Esophagus squamous epithelium (tissue), 5 donors: ENCODE measurements at regions not wholly inside any gene's neighbourhood (a gene's known extent, or its start where the extent isn't known, plus 50 kb on each side); places are given as distances from the start of the nearest gene placed in this dataset.

Source experiments
- DNase-seq: peaks from one replicate; lab custom pipeline; 2025; lab: John Stamatoyannopoulos, UW
- H3K27ac ChIP-seq, 4 donors: fragments of 200-600 bp; sonication (generic); one replicate each; pipeline ENCODE4 v1.5.1; 2016 to 2019; ENCODE audit warnings: mild to moderate bottlenecking in 1 of 4
- H3K27me3 ChIP-seq, 4 donors: fragments of 200-600 bp; sonication (generic); 1 replicate in 3 of 4; 2 replicates in 1 of 4; pipeline versions ENCODE4 v1.5.1 to v1.6.0; 2017 to 2021; ENCODE audit warnings: antibody characterized with exemption in 1 of 4
- H3K36me3 ChIP-seq, 3 donors: fragments of 200-600 bp; sonication (generic); one replicate each; pipeline ENCODE4 v1.5.1; 2016 to 2019
- H3K4me1 ChIP-seq, 3 donors: fragments of 200-600 bp; sonication (generic); one replicate each; pipeline ENCODE4 v1.5.1; 2017 to 2019
- H3K4me3 ChIP-seq, 4 donors: fragments of 200-600 bp; sonication (generic); 1 replicate in 3 of 4; 2 replicates in 1 of 4; pipeline ENCODE4 v1.5.1; 2016 to 2019; ENCODE audit warnings: mild to moderate bottlenecking in 2 of 4, moderate library complexity in 1 of 4
- H3K9me3 ChIP-seq, 3 donors: fragments of 200-600 bp; sonication (generic); one replicate each; pipeline ENCODE4 v1.5.1; 2016 to 2019
- POLR2A ChIP-seq, 4 donors: fragments of 450-650 bp; IDR thresholded peaks; one replicate each; pipeline ENCODE4 v1.6.1; 2017; ENCODE audit warnings: antibody characterized with exemption in 4 of 4, mild to moderate bottlenecking in 4 of 4, moderate library complexity in 3 of 4
- WGBS, 2 donors: methylation state at CpG; one replicate each; pipeline ENCODE4 v1.1.5; 2018; 5-methylcytosine and 5-hydroxymethylcytosine counted together
- intact Hi-C: fragments of 100-400 bp; cut with DNase I; formaldehyde crosslinking; loops from one replicate; pipeline ENCODE4 v1.15.0; 2022
- TF ChIP-seq, protein P1 (sequence below), 6 experiments: fragments of 450-650 bp in 4 of 6; fragments of 200-600 bp in 2 of 6; sonication (generic) in 2 of 6; IDR thresholded peaks; one replicate each; pipeline ENCODE4 v1.5.1; 2016 to 2019; ENCODE audit warnings: antibody characterized with exemption in 6 of 6, mild to moderate bottlenecking in 4 of 6, moderate library complexity in 4 of 6
- donor health status: DM: yes; HTN: yes; CAD: no.

DNA sequence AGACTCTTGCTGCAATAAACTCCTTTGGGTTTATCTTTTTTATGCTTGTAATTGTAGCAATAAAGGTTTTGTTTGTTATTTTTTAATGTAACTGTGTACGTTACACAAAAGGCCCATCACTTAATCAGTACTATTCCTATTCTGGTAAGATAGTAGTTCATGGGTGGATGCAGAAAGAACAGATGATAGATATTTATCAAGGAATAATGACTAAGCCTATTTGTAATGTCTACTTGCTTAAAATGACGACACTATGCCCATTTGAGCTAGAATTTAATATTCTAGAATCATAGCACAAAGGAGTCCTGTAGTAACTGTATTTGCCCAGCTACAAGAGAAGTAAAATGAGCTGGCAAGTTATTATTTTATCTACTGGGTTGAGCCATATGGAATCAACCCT is 235.4 kb upstream of the DYNLRB2 start:
- intact Hi-C loops = no loop called here
- 69 to 75% methylated on average over 2 of the region's 2 CpGs for WGBS, 2 donors
- H3K36me3 ChIP-seq = no peaks in the 10 kb centered on the region
- H3K4me1 ChIP-seq = no peaks in the 10 kb centered on the region
- no peak overlapping the region for H3K27ac ChIP-seq
- no peak for DNase-seq
- TF ChIP-seq POLR2A (IDR thresholded peaks at IDR 0.05) = no peak
- TF ChIP-seq, protein P1, sequence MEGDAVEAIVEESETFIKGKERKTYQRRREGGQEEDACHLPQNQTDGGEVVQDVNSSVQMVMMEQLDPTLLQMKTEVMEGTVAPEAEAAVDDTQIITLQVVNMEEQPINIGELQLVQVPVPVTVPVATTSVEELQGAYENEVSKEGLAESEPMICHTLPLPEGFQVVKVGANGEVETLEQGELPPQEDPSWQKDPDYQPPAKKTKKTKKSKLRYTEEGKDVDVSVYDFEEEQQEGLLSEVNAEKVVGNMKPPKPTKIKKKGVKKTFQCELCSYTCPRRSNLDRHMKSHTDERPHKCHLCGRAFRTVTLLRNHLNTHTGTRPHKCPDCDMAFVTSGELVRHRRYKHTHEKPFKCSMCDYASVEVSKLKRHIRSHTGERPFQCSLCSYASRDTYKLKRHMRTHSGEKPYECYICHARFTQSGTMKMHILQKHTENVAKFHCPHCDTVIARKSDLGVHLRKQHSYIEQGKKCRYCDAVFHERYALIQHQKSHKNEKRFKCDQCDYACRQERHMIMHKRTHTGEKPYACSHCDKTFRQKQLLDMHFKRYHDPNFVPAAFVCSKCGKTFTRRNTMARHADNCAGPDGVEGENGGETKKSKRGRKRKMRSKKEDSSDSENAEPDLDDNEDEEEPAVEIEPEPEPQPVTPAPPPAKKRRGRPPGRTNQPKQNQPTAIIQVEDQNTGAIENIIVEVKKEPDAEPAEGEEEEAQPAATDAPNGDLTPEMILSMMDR (IDR thresholded peaks at IDR 0.05) = no peak
- H3K9me3 ChIP-seq = no peaks in the 10 kb centered on the region
- no peaks in the 10 kb centered on the region for H3K27me3 ChIP-seq
- no peak overlapping the region for H3K4me3 ChIP-seq

DNA sequence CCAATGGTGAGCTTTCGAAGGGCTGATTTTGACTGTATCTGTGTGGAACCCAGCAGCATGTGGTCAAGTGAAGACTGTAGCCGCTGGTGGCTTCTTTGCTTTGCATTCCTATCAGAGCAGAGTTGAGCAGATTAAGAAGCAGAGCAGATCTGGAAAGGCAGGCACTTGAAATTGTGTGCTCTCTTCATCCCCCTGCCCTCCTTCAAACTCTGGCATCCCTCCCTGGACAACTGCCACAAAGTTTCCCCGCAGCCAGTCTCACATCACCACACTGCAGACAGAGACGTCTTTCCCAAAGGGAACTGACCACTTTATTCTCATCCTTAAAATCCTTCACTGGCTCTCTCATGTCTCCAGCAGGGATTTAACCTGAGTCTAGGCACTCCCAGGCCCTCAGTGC is 237.1 kb upstream of the DYNLRB2 start:
- TF ChIP-seq, protein P1 (IDR thresholded peaks at IDR 0.05) = no peak
- no peak for TF ChIP-seq POLR2A (IDR thresholded peaks at IDR 0.05)
- intact Hi-C loops = no loop called here
- DNase-seq = no peak
- no peaks in the 10 kb centered on the region for H3K4me1 ChIP-seq
- no peak overlapping the region for H3K4me3 ChIP-seq
- no peaks in the 10 kb centered on the region for H3K36me3 ChIP-seq
- H3K9me3 ChIP-seq = no peaks in the 10 kb centered on the region
- no peak overlapping the region for H3K27ac ChIP-seq
- 69 to 79% methylated on average over 3 of the region's 4 CpGs for WGBS, 2 donors
- no peaks in the 10 kb centered on the region for H3K27me3 ChIP-seq

DNA sequence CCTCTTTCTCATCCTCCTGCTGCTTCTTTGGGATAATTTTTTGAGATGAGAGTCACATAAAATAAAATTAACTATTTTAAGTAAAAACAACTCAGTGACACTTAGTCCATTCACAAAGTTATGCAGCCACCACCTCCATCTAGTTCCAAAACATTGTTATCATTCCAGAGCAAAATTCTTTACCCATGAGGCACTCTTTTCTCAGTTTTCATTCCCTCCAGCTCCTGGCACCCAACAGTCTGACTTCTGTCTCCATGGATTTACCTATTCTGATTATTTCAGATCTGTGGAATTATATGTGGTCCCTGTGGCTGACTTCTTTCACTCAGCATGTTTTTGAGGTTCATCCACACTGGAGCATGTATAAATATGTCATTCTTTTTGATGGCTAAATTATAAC is 239.9 kb upstream of the DYNLRB2 start:
- TF ChIP-seq POLR2A (IDR thresholded peaks at IDR 0.05) = no peak
- TF ChIP-seq, protein P1 (IDR thresholded peaks at IDR 0.05) = no peak
- no peak overlapping the region for H3K27ac ChIP-seq
- no peak overlapping the region for H3K4me3 ChIP-seq
- H3K27me3 ChIP-seq = no peaks in the 10 kb centered on the region
- no peaks in the 10 kb centered on the region for H3K9me3 ChIP-seq
- DNase-seq = no peak
- no peaks in the 10 kb centered on the region for H3K36me3 ChIP-seq
- no peaks in the 10 kb centered on the region for H3K4me1 ChIP-seq
- intact Hi-C loops = no loop called here

DNA sequence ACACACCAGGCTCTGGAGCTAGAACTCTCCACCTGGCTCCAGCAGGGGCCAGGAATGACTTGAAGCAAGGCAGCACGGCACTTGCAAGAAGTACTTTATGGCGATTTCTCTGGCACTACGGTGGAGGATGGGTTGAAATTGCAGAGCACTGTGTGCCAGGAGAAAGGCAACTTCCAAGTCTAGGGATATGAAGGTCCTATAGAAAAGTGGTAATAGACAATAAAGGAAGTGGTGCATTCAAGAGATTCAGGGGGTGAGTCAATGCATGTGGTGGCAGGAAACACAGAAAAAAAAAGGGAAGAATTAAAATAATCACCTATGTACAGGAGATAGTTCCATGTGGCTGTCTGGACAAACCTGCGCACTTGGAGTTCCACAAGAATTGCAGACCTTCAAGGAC is 240.3 kb upstream of the DYNLRB2 start:
- TF ChIP-seq, protein P1 (IDR thresholded peaks at IDR 0.05) = no peak
- no peak for TF ChIP-seq POLR2A (IDR thresholded peaks at IDR 0.05)
- WGBS, 2 donors = 77 to 89% methylated on average over 4 of the region's 4 CpGs
- Histone ChIP-seq H3K4me1 (no peaks in the 10 kb centered on the region), H3K27me3 (no peaks in the 10 kb centered on the region), H3K9me3 (no peaks in the 10 kb centered on the region), H3K36me3 (no peaks in the 10 kb centered on the region), H3K4me3 (no peak overlapping the region), H3K27ac (no peak overlapping the region)
- intact Hi-C loops = no loop called here
- no peak for DNase-seq

DNA sequence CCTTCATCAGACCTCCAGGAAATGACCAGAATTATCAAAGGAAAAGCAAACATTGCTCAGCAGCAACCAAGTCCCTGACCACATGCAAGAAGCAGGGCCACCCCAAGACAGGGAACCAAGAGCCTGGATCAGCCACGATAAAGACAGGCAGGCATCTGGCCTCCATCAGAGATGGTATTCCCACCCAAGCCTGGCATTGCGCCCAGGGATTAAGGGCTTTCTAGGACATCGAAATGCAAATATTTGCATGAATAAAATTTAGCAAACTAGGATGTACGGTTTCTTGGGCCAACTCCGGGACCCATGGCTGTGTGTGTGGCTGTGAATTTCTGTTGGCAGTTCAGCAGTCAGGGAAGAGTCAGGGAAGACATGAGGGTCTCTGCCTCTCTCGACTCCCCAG is 241.4 kb upstream of the DYNLRB2 start:
- TF ChIP-seq, protein P1 (IDR thresholded peaks at IDR 0.05) = no peak
- TF ChIP-seq POLR2A (IDR thresholded peaks at IDR 0.05) = no peak
- 24 to 53% methylated on average over 6 of the region's 6 CpGs for whole genome bisulfite sequencing, 2 donors
- no peak overlapping the region for H3K27ac ChIP-seq
- H3K4me3 ChIP-seq = no peak overlapping the region
- H3K27me3 ChIP-seq = no peaks in the 10 kb centered on the region
- H3K4me1 ChIP-seq = no peaks in the 10 kb centered on the region
- H3K36me3 ChIP-seq = no peaks in the 10 kb centered on the region
- intact Hi-C loops = no loop called here
- H3K9me3 ChIP-seq = no peaks in the 10 kb centered on the region
- no peak for DNase-seq
